AG04449 (cell line): ENCODE measurements at regions not wholly inside any gene's neighbourhood (a gene's known extent, or its start where the extent isn't known, plus 50 kb on each side); places are given as distances from the start of the nearest gene placed in this dataset.

ENCODE experiments used
- CTCF ChIA-PET: fragments of 350-600 bp; formaldehyde crosslinking; extraction: SDS; loops from one replicate; lab custom pipeline; 2021; ENCODE audit warnings: antibody characterized with exemption; lab: Yijun Ruan, JAX
- POLR2A ChIA-PET: fragments of 400-600, 350-600 bp; formaldehyde crosslinking; extraction: SDS; loops from one replicate; lab custom pipeline; 2020; ENCODE audit warnings: antibody characterized with exemption, inconsistent platforms; lab: Yijun Ruan, JAX
- DNase-seq: peaks from one replicate; pipeline ENCODE4 v3.0.0-alpha.2; 2010; ENCODE audit warnings: low read depth, low spot score
- H3K4me3 ChIP-seq: 2 replicates; pipeline ENCODE4 v1.5.1; 2011; ENCODE audit warnings: low read depth, mild to moderate bottlenecking, control low read depth, low read length
- CTCF ChIP-seq: IDR thresholded peaks from one replicate; pipeline ENCODE4 v1.5.1; 2011; ENCODE audit warnings: mild to moderate bottlenecking, moderate library complexity, low read length, control low read depth, inconsistent platforms; ENCODE audit not compliant: insufficient read depth; ENCODE audit errors: missing control alignments

- no peak for DNase-seq
- ChIA-PET POLR2A (no interaction called here), CTCF (no interaction called here)
- no peak for TF ChIP-seq CTCF
- no peak overlapping the region for H3K4me3 ChIP-seq
These were observed 1348.0 kb downstream of the TMEM121 start for GRCh38 chr14:106874350-106874749.

- ChIA-PET CTCF (no interaction called here), POLR2A (no interaction called here)
- DNase-seq: no peak
- TF ChIP-seq CTCF: no peak
- H3K4me3 ChIP-seq: no peak overlapping the region
These were observed 1349.1 kb downstream of the TMEM121 start for GRCh38 chr14:106875503-106875902.

GRCh38 chr14:106876711-106877110 lies 1350.3 kb downstream of the TMEM121 start:
- CTCF ChIA-PET: no interaction called here
- TF ChIP-seq CTCF: no peak
- POLR2A ChIA-PET: no interaction called here
- H3K4me3 ChIP-seq: no peak overlapping the region
- no peak for DNase-seq

DNA sequence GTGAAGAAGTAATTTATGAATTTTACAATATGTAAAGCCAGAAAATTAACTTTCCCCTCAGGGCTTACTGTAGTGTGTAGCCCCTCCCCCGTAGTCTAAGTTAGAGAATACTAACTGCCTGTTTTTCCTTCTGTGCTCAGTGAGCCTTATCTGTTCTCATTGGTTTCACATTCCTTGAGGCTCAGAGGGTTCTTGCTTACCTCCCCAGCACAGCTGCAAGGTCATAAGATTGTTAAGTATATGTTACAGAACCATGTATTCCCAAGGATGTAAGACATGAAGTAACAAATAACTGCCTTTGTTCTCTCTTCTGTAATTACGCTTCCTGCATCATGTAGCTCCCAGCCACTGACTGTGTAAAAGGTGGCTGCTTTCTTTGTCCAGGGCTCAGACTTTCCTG lies 1351.1 kb downstream of the TMEM121 start:
- no peak overlapping the region for H3K4me3 ChIP-seq
- CTCF ChIA-PET: no interaction called here
- TF ChIP-seq CTCF: no peak
- DNase-seq: no peak
- POLR2A ChIA-PET: no interaction called here

GRCh38 chr14:106879241-106879640 lies 1352.9 kb downstream of the TMEM121 start:
- DNase-seq: no peak
- no peak overlapping the region for H3K4me3 ChIP-seq
- CTCF ChIA-PET: no interaction called here
- POLR2A ChIA-PET: no interaction called here
- no peak for TF ChIP-seq CTCF

DNA sequence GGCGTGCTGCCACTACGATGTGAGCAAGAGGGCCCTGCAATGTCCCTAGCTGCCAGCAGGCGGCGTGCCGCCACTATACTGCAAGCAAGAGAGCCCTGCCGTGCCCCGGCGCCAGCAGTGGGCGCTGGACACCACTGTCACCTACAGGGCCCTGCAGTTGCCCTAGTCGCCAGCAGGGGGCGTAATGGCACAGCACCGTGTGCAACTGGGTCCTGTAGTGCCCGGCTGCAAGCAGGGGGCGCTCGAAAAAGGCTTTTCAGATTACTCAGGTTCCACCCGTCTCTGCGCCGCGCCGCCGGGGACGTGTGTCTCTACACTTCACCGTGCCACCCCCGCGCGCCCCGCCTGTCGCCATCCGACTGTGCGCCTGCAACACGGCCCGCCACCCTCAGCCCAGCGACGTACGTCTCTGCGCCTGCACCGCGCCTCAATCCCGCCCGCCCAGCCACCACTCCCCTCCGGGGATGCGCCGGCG lies 1356.9 kb downstream of the TMEM121 start:
- CTCF ChIA-PET: no interaction called here
- DNase-seq: no peak
- POLR2A ChIA-PET: no interaction called here
- no peak overlapping the region for H3K4me3 ChIP-seq
- peak; percentile 2 for TF ChIP-seq CTCF
